ENCODE measurements at regions not wholly inside any gene's neighbourhood (a gene's known extent, or its start where the extent isn't known, plus 50 kb on each side); places are given as distances from the start of the nearest gene placed in this dataset.
"Not testable (repeated sequence)": the region's sequence is repeated elsewhere in the genome, so short reads cannot be mapped to it uniquely, and the experiment has no call there.

GRCh38 chr3:94412936-94413335, 350.1 kb downstream of the NSUN3 start:
- not testable (repeated sequence) for DNase-seq (ENCODE audit: low read depth)

- peak; percentile 71 for DNase-seq (ENCODE audit: low read depth)
Measured at GRCh38 chr3:94413336-94414108, 350.7 kb downstream of the NSUN3 start.

GRCh38 chr3:94414418-94414817, 351.6 kb downstream of the NSUN3 start:
- DNase-seq (ENCODE audit: low read depth) = no peak

GRCh38 chr3:94416768-94417167, 353.9 kb downstream of the NSUN3 start:
- DNase-seq (ENCODE audit: low read depth) = no peak

- no peak for DNase-seq (ENCODE audit: low read depth)
Measured at GRCh38 chr3:94417963-94418455, 355.1 kb downstream of the NSUN3 start.

GRCh38 chr3:94420931-94421330, 358.1 kb downstream of the NSUN3 start:
- no peak for DNase-seq (ENCODE audit: low read depth)

GRCh38 chr3:94423578-94423977, 360.7 kb downstream of the NSUN3 start:
- DNase-seq (ENCODE audit: low read depth) = no peak

GRCh38 chr3:94429517-94429916, 366.7 kb downstream of the NSUN3 start:
- DNase-seq (ENCODE audit: low read depth) = no peak

GRCh38 chr3:94431876-94432570, 369.2 kb downstream of the NSUN3 start:
- DNase-seq (ENCODE audit: low read depth) = no peak

- no peak for DNase-seq (ENCODE audit: low read depth)
Measured at GRCh38 chr3:94433811-94434210, 370.9 kb downstream of the NSUN3 start.

GRCh38 chr3:94440767-94441493, 378.1 kb downstream of the NSUN3 start:
- DNase-seq (ENCODE audit: low read depth) = peak; percentile 22

- DNase-seq (ENCODE audit: low read depth) = no peak
Measured at GRCh38 chr3:94441494-94441847, 378.6 kb downstream of the NSUN3 start.

- no peak for DNase-seq (ENCODE audit: low read depth)
Measured at GRCh38 chr3:94453864-94454263, 391.0 kb downstream of the NSUN3 start.

GRCh38 chr3:94459167-94459566, 396.3 kb downstream of the NSUN3 start:
- no peak for DNase-seq (ENCODE audit: low read depth)

GRCh38 chr3:94460931-94461330, 398.1 kb downstream of the NSUN3 start:
- no peak for DNase-seq (ENCODE audit: low read depth)

- DNase-seq (ENCODE audit: low read depth) = no peak
Measured at GRCh38 chr3:94462931-94463330, 400.1 kb downstream of the NSUN3 start.

GRCh38 chr3:94472511-94472910, 409.6 kb downstream of the NSUN3 start:
- no peak for DNase-seq (ENCODE audit: low read depth)

GRCh38 chr3:94481226-94481898, 418.5 kb downstream of the NSUN3 start:
- DNase-seq (ENCODE audit: low read depth) = no peak

GRCh38 chr3:94482686-94483085, 419.8 kb downstream of the NSUN3 start:
- no peak for DNase-seq (ENCODE audit: low read depth)

GRCh38 chr3:94483403-94483802, 420.5 kb downstream of the NSUN3 start:
- no peak for DNase-seq (ENCODE audit: low read depth)

GRCh38 chr3:94494992-94495391, 432.1 kb downstream of the NSUN3 start:
- no peak for DNase-seq (ENCODE audit: low read depth)

GRCh38 chr3:94500146-94500545, 437.3 kb downstream of the NSUN3 start:
- DNase-seq (ENCODE audit: low read depth) = no peak
